C4-2B (cell line): ENCODE measurements at regions not wholly inside any gene's neighbourhood (a gene's known extent, or its start where the extent isn't known, plus 50 kb on each side); places are given as distances from the start of the nearest gene placed in this dataset.
"Not testable (repeated sequence)": the region's sequence is repeated elsewhere in the genome, so short reads cannot be mapped to it uniquely, and the experiment has no call there.

Source experiments
- CTCF ChIP-seq: fragments of 450-650 bp; conservative IDR thresholded peaks from 2 replicates; pipeline ENCODE4 v1.5.1; 2017; ENCODE audit warnings: mild to moderate bottlenecking
- ZFX ChIP-seq: fragments of 450-650 bp; IDR thresholded peaks from 2 replicates; pipeline ENCODE4 v1.6.1; 2017

- not testable (repeated sequence) for TF ChIP-seq CTCF, ZFX
These were observed 886.5 kb downstream of the FSTL5 start for GRCh38 chr4:161277150-161277787.
